ENCODE measurements at regions not wholly inside any gene's neighbourhood (a gene's known extent, or its start where the extent isn't known, plus 50 kb on each side); places are given as distances from the start of the nearest gene placed in this dataset.

DNA sequence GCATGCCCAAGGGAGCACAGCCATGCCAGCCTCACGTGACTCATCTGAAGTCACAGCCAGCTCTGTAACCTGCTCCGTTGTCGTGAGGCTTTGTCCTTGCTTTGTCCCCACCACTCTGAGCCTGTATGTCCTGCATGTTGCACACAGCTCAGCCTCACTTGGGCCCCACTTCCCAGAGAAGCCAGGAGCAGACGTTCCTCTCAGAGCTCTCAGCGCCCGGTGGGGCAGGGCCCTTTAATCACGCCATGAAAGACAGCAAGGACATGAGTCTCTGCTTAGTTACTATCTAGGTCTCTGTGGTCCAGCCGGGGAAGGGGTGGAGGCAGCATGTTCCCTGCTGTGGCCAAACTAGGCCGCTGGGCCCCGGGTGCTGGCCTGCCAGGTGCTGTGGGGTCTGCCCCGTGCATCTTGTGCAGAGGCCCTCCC is 127.4 kb upstream of the FAM20C start:
- TF ChIP-seq, protein P1, sequence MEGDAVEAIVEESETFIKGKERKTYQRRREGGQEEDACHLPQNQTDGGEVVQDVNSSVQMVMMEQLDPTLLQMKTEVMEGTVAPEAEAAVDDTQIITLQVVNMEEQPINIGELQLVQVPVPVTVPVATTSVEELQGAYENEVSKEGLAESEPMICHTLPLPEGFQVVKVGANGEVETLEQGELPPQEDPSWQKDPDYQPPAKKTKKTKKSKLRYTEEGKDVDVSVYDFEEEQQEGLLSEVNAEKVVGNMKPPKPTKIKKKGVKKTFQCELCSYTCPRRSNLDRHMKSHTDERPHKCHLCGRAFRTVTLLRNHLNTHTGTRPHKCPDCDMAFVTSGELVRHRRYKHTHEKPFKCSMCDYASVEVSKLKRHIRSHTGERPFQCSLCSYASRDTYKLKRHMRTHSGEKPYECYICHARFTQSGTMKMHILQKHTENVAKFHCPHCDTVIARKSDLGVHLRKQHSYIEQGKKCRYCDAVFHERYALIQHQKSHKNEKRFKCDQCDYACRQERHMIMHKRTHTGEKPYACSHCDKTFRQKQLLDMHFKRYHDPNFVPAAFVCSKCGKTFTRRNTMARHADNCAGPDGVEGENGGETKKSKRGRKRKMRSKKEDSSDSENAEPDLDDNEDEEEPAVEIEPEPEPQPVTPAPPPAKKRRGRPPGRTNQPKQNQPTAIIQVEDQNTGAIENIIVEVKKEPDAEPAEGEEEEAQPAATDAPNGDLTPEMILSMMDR (IDR thresholded peaks at IDR 0.05; ENCODE audit: borderline replicate concordance, extremely low read depth, low read length, poor library complexity, severe bottlenecking): no peak
- no peak for TF ChIP-seq EZH2 (IDR thresholded peaks at IDR 0.05; ENCODE audit: borderline replicate concordance, low read depth, low read length, severe bottlenecking)
